ENCODE measurements at regions not wholly inside any gene's neighbourhood (a gene's known extent, or its start where the extent isn't known, plus 50 kb on each side); places are given as distances from the start of the nearest gene placed in this dataset.

DNA sequence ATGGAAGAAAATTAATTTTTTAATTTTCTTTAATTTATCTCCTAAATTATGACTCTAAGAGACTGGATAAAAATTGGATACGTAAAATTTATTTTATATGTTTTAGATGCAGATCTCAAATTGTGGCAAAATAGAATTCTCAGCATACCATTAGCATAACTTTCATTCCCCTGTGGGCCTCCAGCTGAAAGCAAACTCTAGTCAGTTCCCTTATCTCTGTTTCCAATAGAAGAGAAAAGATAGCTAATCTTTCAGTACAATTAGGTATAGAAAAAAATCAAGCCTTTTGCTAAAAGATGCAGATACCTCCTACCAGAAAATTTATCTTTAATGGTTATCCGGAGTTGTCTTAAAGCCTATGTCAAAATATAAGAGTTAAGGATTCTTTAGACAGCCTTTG, 1530.6 kb downstream of the EFNA5 start:
- TF ChIP-seq FOXA1 (IDR thresholded peaks at IDR 0.05), result no peak
- TF ChIP-seq, protein P1, sequence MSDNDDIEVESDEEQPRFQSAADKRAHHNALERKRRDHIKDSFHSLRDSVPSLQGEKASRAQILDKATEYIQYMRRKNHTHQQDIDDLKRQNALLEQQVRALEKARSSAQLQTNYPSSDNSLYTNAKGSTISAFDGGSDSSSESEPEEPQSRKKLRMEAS (IDR thresholded peaks at IDR 0.05), result no peak
- TF ChIP-seq, protein P2, sequence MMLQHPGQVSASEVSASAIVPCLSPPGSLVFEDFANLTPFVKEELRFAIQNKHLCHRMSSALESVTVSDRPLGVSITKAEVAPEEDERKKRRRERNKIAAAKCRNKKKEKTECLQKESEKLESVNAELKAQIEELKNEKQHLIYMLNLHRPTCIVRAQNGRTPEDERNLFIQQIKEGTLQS (IDR thresholded peaks at IDR 0.05), result no peak
- no peak for TF ChIP-seq CTCF (IDR thresholded peaks at IDR 0.05; ENCODE audit: low read depth, low read length, missing input control)
- TF ChIP-seq RAD21 (IDR thresholded peaks at IDR 0.05), result no peak
- TF ChIP-seq RXRA (IDR thresholded peaks at IDR 0.05), result no peak
- TF ChIP-seq NR2F2 (IDR thresholded peaks at IDR 0.05), result no peak
- no peak for TF ChIP-seq HNF4A (conservative IDR thresholded peaks at IDR 0.05)
- no peak for TF ChIP-seq EGR1 (IDR thresholded peaks at IDR 0.05; ENCODE audit: low read depth in 2 of 2)
- TF ChIP-seq FOXA2 (IDR thresholded peaks at IDR 0.05), result no peak
- TF ChIP-seq HNF4G (IDR thresholded peaks at IDR 0.05), result no peak
- no peak for DNase-seq (ENCODE audit: low spot score)
- no peaks in the 10 kb centered on the region for H3K27me3 ChIP-seq (ENCODE audit: control insufficient read depth in 4 of 4, insufficient read depth in 4 of 4, low read length in 3 of 4)
- no peaks in the 10 kb centered on the region for H3K4me1 ChIP-seq (ENCODE audit: control insufficient read depth in 4 of 4, insufficient read depth in 4 of 4, low read length in 3 of 4)
- no peak overlapping the region for H3K27ac ChIP-seq (ENCODE audit: low read depth in 1 of 2, low read length in 2 of 2)
- no peak overlapping the region for H3K4me3 ChIP-seq (ENCODE audit: low read depth in 1 of 3, low read length in 3 of 3)
- no peaks in the 10 kb centered on the region for H3K36me3 ChIP-seq (ENCODE audit: control insufficient read depth in 4 of 4, insufficient read depth in 3 of 4, low read depth in 1 of 4, low read length in 3 of 4)
- no peaks in the 10 kb centered on the region for H3K9me3 ChIP-seq (ENCODE audit: control insufficient read depth in 4 of 4, low read length in 3 of 4)
- 51% methylated on average over 2 of the region's 2 CpGs for WGBS
- no peak overlapping the region for H3K9ac ChIP-seq (ENCODE audit: low read depth in 1 of 2, low read length in 2 of 2)

GRCh38 chr5:106136061-106136460, 1534.7 kb downstream of the EFNA5 start:
- Histone ChIP-seq H3K4me1 (ENCODE audit: control insufficient read depth in 4 of 4, insufficient read depth in 4 of 4, low read length in 3 of 4) (no peaks in the 10 kb centered on the region), H3K36me3 (ENCODE audit: control insufficient read depth in 4 of 4, insufficient read depth in 3 of 4, low read depth in 1 of 4, low read length in 3 of 4) (no peaks in the 10 kb centered on the region), H3K9ac (ENCODE audit: low read depth in 1 of 2, low read length in 2 of 2) (no peak overlapping the region), H3K4me3 (ENCODE audit: low read depth in 1 of 3, low read length in 3 of 3) (no peak overlapping the region), H3K27me3 (ENCODE audit: control insufficient read depth in 4 of 4, insufficient read depth in 4 of 4, low read length in 3 of 4) (no peaks in the 10 kb centered on the region), H3K27ac (ENCODE audit: low read depth in 1 of 2, low read length in 2 of 2) (no peak overlapping the region), H3K9me3 (ENCODE audit: control insufficient read depth in 4 of 4, low read length in 3 of 4) (no peaks in the 10 kb centered on the region)
- 71% methylated on average over 2 of the region's 2 CpGs for WGBS
- TF ChIP-seq, protein P2 (IDR thresholded peaks at IDR 0.05), result no peak
- TF ChIP-seq HNF4A (conservative IDR thresholded peaks at IDR 0.05) (no peak), CTCF (IDR thresholded peaks at IDR 0.05; ENCODE audit: low read depth, low read length, missing input control) (no peak), YY1 (IDR thresholded peaks at IDR 0.05) (no peak), RAD21 (IDR thresholded peaks at IDR 0.05) (no peak), SP1 (IDR thresholded peaks at IDR 0.05) (no peak), GABPA (IDR thresholded peaks at IDR 0.05 in 1 of 2, conservative IDR thresholded peaks at IDR 0.05 in 1 of 2) (no peak), FOXA1 (IDR thresholded peaks at IDR 0.05) (no peak)
- no peak for DNase-seq (ENCODE audit: low spot score)

GRCh38 chr5:106135473-106135872, 1535.3 kb downstream of the EFNA5 start:
- H3K4me3 ChIP-seq (ENCODE audit: low read depth in 1 of 3, low read length in 3 of 3), result no peak overlapping the region
- no peaks in the 10 kb centered on the region for H3K27me3 ChIP-seq (ENCODE audit: control insufficient read depth in 4 of 4, insufficient read depth in 4 of 4, low read length in 3 of 4)
- DNase-seq (ENCODE audit: low spot score), result no peak
- whole genome bisulfite sequencing, result 85% methylated on average over 1 of the region's 1 CpG
- no peak overlapping the region for H3K9ac ChIP-seq (ENCODE audit: low read depth in 1 of 2, low read length in 2 of 2)
- H3K36me3 ChIP-seq (ENCODE audit: control insufficient read depth in 4 of 4, insufficient read depth in 3 of 4, low read depth in 1 of 4, low read length in 3 of 4), result no peaks in the 10 kb centered on the region
- no peaks in the 10 kb centered on the region for H3K4me1 ChIP-seq (ENCODE audit: control insufficient read depth in 4 of 4, insufficient read depth in 4 of 4, low read length in 3 of 4)
- no peaks in the 10 kb centered on the region for H3K9me3 ChIP-seq (ENCODE audit: control insufficient read depth in 4 of 4, low read length in 3 of 4)
- no peak overlapping the region for H3K27ac ChIP-seq (ENCODE audit: low read depth in 1 of 2, low read length in 2 of 2)
- TF ChIP-seq TAF1 (conservative IDR thresholded peaks at IDR 0.05), result no peak
- TF ChIP-seq GABPA (IDR thresholded peaks at IDR 0.05 in 1 of 2, conservative IDR thresholded peaks at IDR 0.05 in 1 of 2), result no peak
- no peak for TF ChIP-seq RXRA (IDR thresholded peaks at IDR 0.05)
- TF ChIP-seq SP1 (IDR thresholded peaks at IDR 0.05), result no peak
- no peak for TF ChIP-seq HNF4G (IDR thresholded peaks at IDR 0.05)
- TF ChIP-seq FOXA2 (IDR thresholded peaks at IDR 0.05), result no peak
- no peak for TF ChIP-seq YY1 (IDR thresholded peaks at IDR 0.05)
- TF ChIP-seq CTCF (IDR thresholded peaks at IDR 0.05; ENCODE audit: low read depth, low read length, missing input control), result no peak
- TF ChIP-seq JUND (IDR thresholded peaks at IDR 0.05), result no peak
- TF ChIP-seq FOXA1 (IDR thresholded peaks at IDR 0.05), result no peak
- TF ChIP-seq, protein P2 (IDR thresholded peaks at IDR 0.05), result no peak
- TF ChIP-seq RAD21 (IDR thresholded peaks at IDR 0.05), result no peak
- no peak for TF ChIP-seq EGR1 (IDR thresholded peaks at IDR 0.05; ENCODE audit: low read depth in 2 of 2)
- TF ChIP-seq, protein P3, sequence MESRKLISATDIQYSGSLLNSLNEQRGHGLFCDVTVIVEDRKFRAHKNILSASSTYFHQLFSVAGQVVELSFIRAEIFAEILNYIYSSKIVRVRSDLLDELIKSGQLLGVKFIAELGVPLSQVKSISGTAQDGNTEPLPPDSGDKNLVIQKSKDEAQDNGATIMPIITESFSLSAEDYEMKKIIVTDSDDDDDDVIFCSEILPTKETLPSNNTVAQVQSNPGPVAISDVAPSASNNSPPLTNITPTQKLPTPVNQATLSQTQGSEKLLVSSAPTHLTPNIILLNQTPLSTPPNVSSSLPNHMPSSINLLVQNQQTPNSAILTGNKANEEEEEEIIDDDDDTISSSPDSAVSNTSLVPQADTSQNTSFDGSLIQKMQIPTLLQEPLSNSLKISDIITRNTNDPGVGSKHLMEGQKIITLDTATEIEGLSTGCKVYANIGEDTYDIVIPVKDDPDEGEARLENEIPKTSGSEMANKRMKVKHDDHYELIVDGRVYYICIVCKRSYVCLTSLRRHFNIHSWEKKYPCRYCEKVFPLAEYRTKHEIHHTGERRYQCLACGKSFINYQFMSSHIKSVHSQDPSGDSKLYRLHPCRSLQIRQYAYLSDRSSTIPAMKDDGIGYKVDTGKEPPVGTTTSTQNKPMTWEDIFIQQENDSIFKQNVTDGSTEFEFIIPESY (IDR thresholded peaks at IDR 0.05), result no peak

Data from liver (tissue), 8 donors.